ENCODE measurements at regions not wholly inside any gene's neighbourhood (a gene's known extent, or its start where the extent isn't known, plus 50 kb on each side); places are given as distances from the start of the nearest gene placed in this dataset.

- DNase-seq (ENCODE audit: low read depth): no peak
- in situ Hi-C loops (cut with HindIII; ENCODE audit: low pct_unique_long_range_greater_than_20kb, low sequenced_read_pairs): no loop called here
These were observed 978.5 kb downstream of the DTWD2 start for GRCh38 chr5:118009741-118010297.

DNA sequence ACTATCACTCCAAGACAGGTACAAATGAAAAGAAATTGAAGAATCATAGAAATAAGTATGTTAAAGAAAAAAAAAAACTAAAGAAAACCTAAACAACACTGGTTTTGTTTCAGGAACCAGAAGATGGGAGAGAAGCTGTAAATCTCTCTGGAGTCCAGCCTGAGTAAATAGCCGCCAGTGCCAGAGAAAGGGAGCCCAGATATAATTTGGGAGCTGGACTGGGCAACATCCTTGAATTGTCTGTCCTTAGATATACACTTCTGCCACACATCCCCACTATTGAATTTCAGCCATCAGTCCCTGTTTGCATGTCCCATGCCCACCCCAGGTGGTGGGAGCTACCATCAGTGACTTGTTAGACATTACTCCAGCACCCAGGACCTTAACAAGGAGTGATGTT, 979.6 kb downstream of the DTWD2 start:
- in situ Hi-C loops (cut with HindIII; ENCODE audit: low pct_unique_long_range_greater_than_20kb, low sequenced_read_pairs): no loop called here
- DNase-seq (ENCODE audit: low read depth): no peak

- in situ Hi-C loops (cut with HindIII; ENCODE audit: low pct_unique_long_range_greater_than_20kb, low sequenced_read_pairs): no loop called here
- DNase-seq (ENCODE audit: low read depth): no peak
These were observed 981.1 kb downstream of the DTWD2 start for GRCh38 chr5:118007262-118007661.

DNA sequence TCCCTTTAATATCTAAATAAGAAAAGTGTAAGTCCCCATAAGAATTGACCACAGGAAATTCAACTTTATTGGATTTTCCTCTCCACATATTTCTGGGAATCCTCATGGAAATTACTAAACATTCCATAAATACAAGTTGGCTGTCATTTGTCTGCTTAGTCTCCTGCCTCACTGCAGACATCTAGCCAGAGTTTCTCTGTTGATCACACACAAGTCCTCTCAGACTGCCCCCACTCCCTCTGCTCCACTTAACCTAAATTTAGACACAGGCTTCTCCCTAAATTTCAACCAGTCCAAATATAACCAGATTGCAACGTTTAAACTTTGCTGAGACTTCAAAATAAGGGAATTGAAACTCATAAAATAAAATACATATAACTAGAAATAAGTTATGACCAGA, 982.1 kb downstream of the DTWD2 start:
- in situ Hi-C loops (cut with HindIII; ENCODE audit: low pct_unique_long_range_greater_than_20kb, low sequenced_read_pairs): no loop called here
- no peak for DNase-seq (ENCODE audit: low read depth)

GRCh38 chr5:117999939-118000549, 988.3 kb downstream of the DTWD2 start:
- no peak for DNase-seq (ENCODE audit: low read depth)
- in situ Hi-C loops (cut with HindIII; ENCODE audit: low pct_unique_long_range_greater_than_20kb, low sequenced_read_pairs): no loop called here

- no peak for DNase-seq (ENCODE audit: low read depth)
- in situ Hi-C loops (cut with HindIII; ENCODE audit: low pct_unique_long_range_greater_than_20kb, low sequenced_read_pairs): no loop called here
These were observed 1005.7 kb downstream of the DTWD2 start for GRCh38 chr5:117982691-117983090.

DNA sequence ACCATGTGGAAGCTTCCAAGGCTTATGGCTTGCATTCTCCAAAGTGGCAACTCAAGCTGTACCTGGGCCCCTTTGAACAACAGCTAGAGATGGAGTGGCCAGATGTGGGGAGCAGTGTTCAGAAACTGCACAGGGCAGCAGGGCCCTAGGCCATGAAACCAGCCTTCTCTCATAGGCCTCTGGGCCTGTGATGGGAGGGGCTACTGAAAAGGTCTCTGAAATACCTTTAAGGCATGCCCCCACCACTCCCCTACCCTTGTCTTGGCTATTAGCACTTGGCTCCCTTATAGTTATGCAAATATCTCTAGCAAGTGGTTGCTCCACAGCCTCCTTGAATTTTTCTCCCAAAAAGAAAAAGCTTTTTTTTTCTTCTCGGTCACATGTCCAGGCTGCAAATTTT, 1014.6 kb downstream of the DTWD2 start:
- no peak for DNase-seq (ENCODE audit: low read depth)
- in situ Hi-C loops (cut with HindIII; ENCODE audit: low pct_unique_long_range_greater_than_20kb, low sequenced_read_pairs): no loop called here

DNA sequence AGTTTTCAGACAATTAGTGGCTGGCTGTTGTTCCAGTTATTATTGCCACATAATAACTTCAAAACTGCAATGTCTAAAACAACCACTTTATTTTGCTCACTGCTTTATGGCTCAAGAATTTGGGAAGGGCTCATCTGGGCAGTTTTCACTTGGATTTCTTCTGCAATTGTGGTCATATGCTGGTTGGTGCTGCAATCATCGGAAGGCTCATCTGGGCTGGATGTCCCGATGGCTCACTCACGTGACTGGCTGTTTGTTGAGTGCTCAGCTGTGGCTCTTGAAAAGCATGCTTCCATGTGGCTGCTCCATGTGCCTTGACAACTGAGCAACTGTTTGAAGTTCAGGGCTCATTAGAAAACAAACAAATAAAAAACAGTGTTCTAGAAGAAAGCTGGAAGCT, 1032.5 kb downstream of the DTWD2 start:
- in situ Hi-C loops (cut with HindIII; ENCODE audit: low pct_unique_long_range_greater_than_20kb, low sequenced_read_pairs): no loop called here
- DNase-seq (ENCODE audit: low read depth): no peak

GRCh38 chr5:117954331-117954730, 1034.0 kb downstream of the DTWD2 start:
- DNase-seq (ENCODE audit: low read depth): no peak
- in situ Hi-C loops (cut with HindIII; ENCODE audit: low pct_unique_long_range_greater_than_20kb, low sequenced_read_pairs): no loop called here

GRCh38 chr5:117953272-117953671, 1035.1 kb downstream of the DTWD2 start:
- DNase-seq (ENCODE audit: low read depth): no peak
- in situ Hi-C loops (cut with HindIII; ENCODE audit: low pct_unique_long_range_greater_than_20kb, low sequenced_read_pairs): no loop called here

DNA sequence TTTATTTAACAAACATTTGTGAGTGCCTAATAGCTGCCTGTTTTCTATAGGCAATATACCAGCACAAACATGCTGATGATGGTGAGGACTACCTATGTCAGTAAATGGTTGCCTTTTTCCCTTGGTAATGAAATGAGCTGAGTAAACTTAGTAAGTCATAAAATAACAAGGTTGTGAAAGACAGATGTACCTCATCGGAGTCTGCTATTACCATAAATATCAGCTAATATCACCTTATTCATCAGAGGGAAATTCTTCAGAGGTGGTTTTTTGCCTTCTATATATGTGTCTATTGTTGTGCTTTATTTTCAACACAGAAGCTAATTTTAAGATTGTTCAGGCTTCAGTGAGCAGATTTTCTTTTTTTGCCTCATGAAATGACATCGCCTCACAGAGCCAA, 1040.5 kb downstream of the DTWD2 start:
- in situ Hi-C loops (cut with HindIII; ENCODE audit: low pct_unique_long_range_greater_than_20kb, low sequenced_read_pairs): no loop called here
- DNase-seq (ENCODE audit: low read depth): no peak

DNA sequence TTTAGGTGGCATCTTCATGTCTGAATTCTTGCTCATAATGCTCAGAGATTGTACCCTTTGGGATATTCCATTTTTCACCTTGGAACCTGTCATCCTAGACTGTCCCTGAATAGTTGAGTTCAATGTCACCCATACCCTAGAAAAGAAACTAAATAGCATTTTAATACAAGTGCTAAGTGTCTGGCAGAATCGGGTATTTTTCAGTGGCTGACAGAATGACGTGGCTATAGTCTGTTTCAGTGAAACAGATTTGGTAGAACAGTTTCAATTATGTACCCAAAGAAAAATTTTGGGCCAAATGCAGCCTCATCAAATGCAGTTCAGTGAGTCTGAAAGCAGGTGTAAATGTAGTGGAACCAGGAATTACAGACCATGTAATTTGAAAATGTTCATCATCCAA, 1041.2 kb downstream of the DTWD2 start:
- in situ Hi-C loops (cut with HindIII; ENCODE audit: low pct_unique_long_range_greater_than_20kb, low sequenced_read_pairs): no loop called here
- DNase-seq (ENCODE audit: low read depth): no peak

DNA sequence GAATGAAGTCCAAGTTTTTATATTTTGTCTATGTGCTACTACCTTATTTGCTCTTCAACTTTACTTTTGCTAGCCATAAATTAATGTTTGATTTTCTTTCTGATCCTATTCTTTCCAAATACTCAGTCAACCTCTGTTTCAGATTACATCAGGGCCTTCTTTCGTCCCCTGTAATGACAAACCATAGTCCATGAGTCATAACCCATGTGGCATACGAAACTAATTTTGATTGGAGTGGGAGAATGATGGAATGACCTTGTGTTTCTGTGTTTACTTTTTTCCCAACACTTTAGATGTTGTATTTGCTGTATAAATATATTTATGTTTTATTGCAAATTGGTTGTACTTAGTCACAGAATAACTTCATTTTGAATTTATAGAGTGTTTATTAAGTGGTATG, 1043.1 kb downstream of the DTWD2 start:
- DNase-seq (ENCODE audit: low read depth): no peak
- in situ Hi-C loops (cut with HindIII; ENCODE audit: low pct_unique_long_range_greater_than_20kb, low sequenced_read_pairs): no loop called here

- no peak for DNase-seq (ENCODE audit: low read depth)
- in situ Hi-C loops (cut with HindIII; ENCODE audit: low pct_unique_long_range_greater_than_20kb, low sequenced_read_pairs): no loop called here
These were observed 1044.8 kb downstream of the DTWD2 start for GRCh38 chr5:117943541-117943940.

DNA sequence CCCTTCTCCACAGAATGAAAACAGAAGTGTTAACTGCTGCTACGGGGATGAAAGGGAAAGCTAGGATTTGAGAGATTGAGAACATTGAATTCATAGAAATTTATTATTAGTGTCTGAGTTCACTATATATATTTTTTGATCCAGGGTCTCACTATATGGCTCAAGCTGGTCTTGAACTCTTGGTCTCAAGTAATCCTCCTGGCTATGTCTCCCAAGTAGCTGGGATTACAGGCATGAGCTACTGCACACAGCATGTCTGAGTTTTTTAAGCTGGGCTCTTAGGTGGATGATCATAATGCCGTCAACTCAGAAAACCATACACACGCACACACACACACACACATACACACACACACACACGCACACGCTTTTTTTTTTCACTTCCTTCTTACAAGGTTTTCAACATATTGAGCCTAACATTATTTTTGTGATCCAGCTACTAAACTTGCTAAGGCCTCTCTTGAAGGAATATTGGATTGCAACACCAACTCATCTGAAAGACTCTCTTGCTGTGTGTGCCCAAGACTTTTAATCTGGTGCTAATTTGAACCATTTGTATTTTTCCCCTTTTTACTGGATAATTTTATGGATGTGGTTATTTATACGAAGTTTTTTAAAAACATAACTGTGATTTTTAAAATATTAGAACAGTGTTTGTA, 1045.4 kb downstream of the DTWD2 start:
- in situ Hi-C loops (cut with HindIII; ENCODE audit: low pct_unique_long_range_greater_than_20kb, low sequenced_read_pairs): no loop called here
- no peak for DNase-seq (ENCODE audit: low read depth)

DNA sequence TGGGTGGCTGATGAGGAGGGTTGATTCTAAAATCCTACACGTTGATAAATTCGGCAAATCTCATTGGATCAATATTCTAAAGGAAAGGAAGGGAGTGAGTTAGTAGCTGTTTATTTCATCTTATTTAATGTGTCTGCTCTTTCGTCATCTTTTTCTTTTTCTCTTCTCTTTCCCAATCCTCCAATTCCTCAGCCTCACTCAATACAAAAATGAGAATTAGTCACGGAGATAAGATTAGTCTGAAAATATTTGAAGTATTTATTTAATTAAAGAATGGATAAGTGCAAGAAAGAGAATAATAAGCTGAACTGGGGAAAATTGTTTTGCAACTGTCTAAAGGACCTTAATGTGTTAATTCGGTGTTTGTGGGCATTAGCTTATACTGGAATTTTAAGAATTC, 1095.1 kb downstream of the DTWD2 start:
- in situ Hi-C loops (cut with HindIII; ENCODE audit: low pct_unique_long_range_greater_than_20kb, low sequenced_read_pairs): no loop called here
- no peak for DNase-seq (ENCODE audit: low read depth)

- in situ Hi-C loops (cut with HindIII; ENCODE audit: low pct_unique_long_range_greater_than_20kb, low sequenced_read_pairs): no loop called here
- no peak for DNase-seq (ENCODE audit: low read depth)
These were observed 1096.0 kb downstream of the DTWD2 start for GRCh38 chr5:117892360-117892759.

DNA sequence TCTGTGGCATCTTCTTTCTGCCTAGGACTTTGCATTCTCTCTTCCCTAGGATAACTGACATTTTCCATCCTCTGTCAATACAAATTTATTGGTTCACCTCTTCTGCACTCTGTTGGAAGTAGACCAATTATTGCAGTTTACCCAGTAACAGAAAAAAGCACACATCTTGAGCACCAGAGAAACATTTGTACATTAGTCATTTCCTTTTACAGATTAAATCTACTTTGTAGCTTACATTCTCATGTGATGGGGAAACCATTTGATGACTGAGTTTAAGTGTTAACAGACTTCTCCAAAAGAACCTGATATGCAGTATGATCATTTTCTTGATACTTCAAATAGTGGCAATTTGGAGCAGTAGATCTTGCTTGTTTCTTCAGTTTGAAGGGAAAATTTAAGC, 1098.8 kb downstream of the DTWD2 start:
- DNase-seq (ENCODE audit: low read depth): no peak
- in situ Hi-C loops (cut with HindIII; ENCODE audit: low pct_unique_long_range_greater_than_20kb, low sequenced_read_pairs): no loop called here

GRCh38 chr5:117888688-117889087, 1099.7 kb downstream of the DTWD2 start:
- no peak for DNase-seq (ENCODE audit: low read depth)
- in situ Hi-C loops (cut with HindIII; ENCODE audit: low pct_unique_long_range_greater_than_20kb, low sequenced_read_pairs): no loop called here

Measured in Caki2 (cell line).